Brain microvascular endothelial cell (primary cell): ENCODE measurements at regions not wholly inside any gene's neighbourhood (a gene's known extent, or its start where the extent isn't known, plus 50 kb on each side); places are given as distances from the start of the nearest gene placed in this dataset.
"Not testable (repeated sequence)": the region's sequence is repeated elsewhere in the genome, so short reads cannot be mapped to it uniquely, and the experiment has no call there.

Source experiments
- DNase-seq: peaks from one replicate; pipeline ENCODE4 v3.0.0-alpha.2; 2020
- H3K27ac ChIP-seq: fragments of 250-450 bp; sonication (Bioruptor Pico); 2 replicates; pipeline ENCODE4 v1.5.1; 2020; ENCODE audit warnings: mild to moderate bottlenecking, moderate library complexity
- H3K27me3 ChIP-seq: fragments of 250-450 bp; sonication (Bioruptor Pico); replicated peaks from 2 replicates; pipeline ENCODE4 v1.5.1; 2020; ENCODE audit warnings: mild to moderate bottlenecking
- H3K36me3 ChIP-seq: fragments of 250-450 bp; sonication (Bioruptor Pico); replicated peaks from 2 replicates; pipeline ENCODE4 v1.5.1; 2020; ENCODE audit warnings: mild to moderate bottlenecking
- H3K4me3 ChIP-seq: 2 replicates; pipeline ENCODE4 v1.5.1; 2011; ENCODE audit warnings: low read depth, mild to moderate bottlenecking, control low read depth, low read length, moderate library complexity
- CTCF ChIP-seq: IDR thresholded peaks from 2 replicates; pipeline ENCODE4 v1.5.1; 2011; ENCODE audit warnings: low read depth, mild to moderate bottlenecking, moderate library complexity, low read length, control low read depth, inconsistent platforms; ENCODE audit errors: missing control alignments
- in situ Hi-C: cut with HindIII; loops from 2 replicates; pipeline ENCODE4 v1.10.0; 2017; ENCODE audit warnings: low sequenced_read_pairs, low pct_ligation_motif_present

GRCh38 chr19:28118235-28118634 is 1094.7 kb downstream of the UQCRFS1 start:
- in situ Hi-C loops = no loop called here
- Histone ChIP-seq H3K36me3 (no peaks in the 10 kb centered on the region), H3K4me3 (no peak overlapping the region), H3K27ac (no peak overlapping the region), H3K27me3 (no peaks in the 10 kb centered on the region)
- TF ChIP-seq CTCF = no peak
- DNase-seq = no peak

- in situ Hi-C loops = no loop called here
These were observed 1095.8 kb downstream of the UQCRFS1 start for GRCh38 chr19:28117143-28117542.

GRCh38 chr19:28116379-28116778 is 1096.6 kb downstream of the UQCRFS1 start:
- in situ Hi-C loops, DNase-seq, H3K27ac ChIP-seq, H3K27me3 ChIP-seq, H3K4me3 ChIP-seq, H3K36me3 ChIP-seq: not testable (repeated sequence)

More at GRCh38 chr19:28117143-28117542, 1095.8 kb downstream of the UQCRFS1 start:
- TF ChIP-seq CTCF = no peak
- Histone ChIP-seq H3K36me3 (no peaks in the 10 kb centered on the region), H3K27ac (no peak overlapping the region), H3K4me3 (no peak overlapping the region), H3K27me3 (no peaks in the 10 kb centered on the region)
- DNase-seq = no peak

- TF ChIP-seq CTCF = no peak
- H3K36me3 ChIP-seq = no peaks in the 10 kb centered on the region
- no peak overlapping the region for H3K27ac ChIP-seq
- in situ Hi-C loops = no loop called here
- no peak overlapping the region for H3K4me3 ChIP-seq
- DNase-seq = no peak
- no peaks in the 10 kb centered on the region for H3K27me3 ChIP-seq
These were observed 1109.0 kb downstream of the UQCRFS1 start for GRCh38 chr19:28103921-28104320.

- DNase-seq, H3K27ac ChIP-seq, H3K27me3 ChIP-seq, H3K36me3 ChIP-seq, H3K4me3 ChIP-seq, in situ Hi-C loops: not testable (repeated sequence)
These were observed 1128.2 kb downstream of the UQCRFS1 start for GRCh38 chr19:28084659-28085157.

- TF ChIP-seq CTCF = no peak
- no peak for DNase-seq
- H3K27me3 ChIP-seq = no peaks in the 10 kb centered on the region
- no peak overlapping the region for H3K4me3 ChIP-seq
- in situ Hi-C loops = no loop called here
- no peaks in the 10 kb centered on the region for H3K36me3 ChIP-seq
- no peak overlapping the region for H3K27ac ChIP-seq
These were observed 1136.3 kb downstream of the UQCRFS1 start for GRCh38 chr19:28076628-28077027.

- DNase-seq = no peak
- no peaks in the 10 kb centered on the region for H3K27me3 ChIP-seq
- H3K4me3 ChIP-seq = no peak overlapping the region
- H3K27ac ChIP-seq = no peak overlapping the region
- TF ChIP-seq CTCF = no peak
- in situ Hi-C loops = no loop called here
- no peaks in the 10 kb centered on the region for H3K36me3 ChIP-seq
These were observed 1137.7 kb downstream of the UQCRFS1 start for GRCh38 chr19:28075229-28075628.
